Type B pancreatic cell (in vitro differentiated cells): ENCODE measurements at regions not wholly inside any gene's neighbourhood (a gene's known extent, or its start where the extent isn't known, plus 50 kb on each side); places are given as distances from the start of the nearest gene placed in this dataset.

ENCODE experiments used
- DNase-seq: peaks from one replicate; pipeline ENCODE4 v3.0.0; 2021; ENCODE audit warnings: mixed read lengths; ENCODE audit not compliant: unreplicated experiment; ENCODE audit errors: extremely low spot score
- H3K27ac Mint-ChIP-seq: 2 replicates; pipeline ENCODE4 v1.8.0; 2021; ENCODE audit warnings: mild to moderate bottlenecking, mixed read lengths
- H3K27me3 Mint-ChIP-seq: 2 replicates; pipeline ENCODE4 v1.8.0; 2021; ENCODE audit warnings: mixed read lengths
- H3K36me3 Mint-ChIP-seq: 2 replicates; pipeline ENCODE4 v1.8.0; 2021; ENCODE audit warnings: mixed read lengths
- H3K4me1 Mint-ChIP-seq: one replicate; pipeline ENCODE4 v1.8.0; 2021; ENCODE audit warnings: mixed read lengths; ENCODE audit not compliant: unreplicated experiment
- H3K4me3 Mint-ChIP-seq: 2 replicates; pipeline ENCODE4 v1.8.0; 2021; ENCODE audit warnings: mild to moderate bottlenecking, mixed read lengths
- H3K9me3 Mint-ChIP-seq: 2 replicates; pipeline ENCODE4 v1.8.0; 2021; ENCODE audit warnings: mixed read lengths
- TF ChIP-seq, protein P1 (sequence below): fragments of 200-600 bp; sonication (generic); conservative IDR thresholded peaks from 2 replicates; pipeline ENCODE4 v1.5.0; 2021; ENCODE audit warnings: antibody characterized with exemption, mild to moderate bottlenecking

DNA sequence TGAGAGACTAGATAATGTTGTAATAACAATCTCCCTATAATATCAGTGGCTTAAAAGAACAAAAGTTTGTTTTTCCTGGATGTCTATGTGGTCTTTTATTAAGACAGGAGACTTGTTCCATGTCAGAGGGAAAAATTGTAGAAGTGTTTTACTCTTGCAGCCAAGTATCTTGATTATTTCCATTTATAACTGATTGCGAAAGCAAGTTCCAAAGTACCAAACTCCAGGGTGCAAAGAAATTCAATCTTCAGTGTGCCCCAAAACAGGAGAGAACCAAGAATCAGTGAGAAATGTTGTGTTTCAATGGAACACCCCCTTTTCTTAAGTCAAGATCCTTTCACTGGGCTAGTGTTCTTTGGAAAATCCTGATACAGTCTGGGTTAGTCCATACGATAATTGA, 624.4 kb upstream of the BCHE start:
- Mint-ChIP-seq H3K4me3 (no peak overlapping the region), H3K27ac (no peak overlapping the region), H3K4me1 (no peaks in the 10 kb centered on the region), H3K9me3 (no peaks in the 10 kb centered on the region), H3K36me3 (no peaks in the 10 kb centered on the region), H3K27me3 (no peaks in the 10 kb centered on the region)
- no peak for DNase-seq
- TF ChIP-seq, protein P1, sequence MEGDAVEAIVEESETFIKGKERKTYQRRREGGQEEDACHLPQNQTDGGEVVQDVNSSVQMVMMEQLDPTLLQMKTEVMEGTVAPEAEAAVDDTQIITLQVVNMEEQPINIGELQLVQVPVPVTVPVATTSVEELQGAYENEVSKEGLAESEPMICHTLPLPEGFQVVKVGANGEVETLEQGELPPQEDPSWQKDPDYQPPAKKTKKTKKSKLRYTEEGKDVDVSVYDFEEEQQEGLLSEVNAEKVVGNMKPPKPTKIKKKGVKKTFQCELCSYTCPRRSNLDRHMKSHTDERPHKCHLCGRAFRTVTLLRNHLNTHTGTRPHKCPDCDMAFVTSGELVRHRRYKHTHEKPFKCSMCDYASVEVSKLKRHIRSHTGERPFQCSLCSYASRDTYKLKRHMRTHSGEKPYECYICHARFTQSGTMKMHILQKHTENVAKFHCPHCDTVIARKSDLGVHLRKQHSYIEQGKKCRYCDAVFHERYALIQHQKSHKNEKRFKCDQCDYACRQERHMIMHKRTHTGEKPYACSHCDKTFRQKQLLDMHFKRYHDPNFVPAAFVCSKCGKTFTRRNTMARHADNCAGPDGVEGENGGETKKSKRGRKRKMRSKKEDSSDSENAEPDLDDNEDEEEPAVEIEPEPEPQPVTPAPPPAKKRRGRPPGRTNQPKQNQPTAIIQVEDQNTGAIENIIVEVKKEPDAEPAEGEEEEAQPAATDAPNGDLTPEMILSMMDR = no peak

DNA sequence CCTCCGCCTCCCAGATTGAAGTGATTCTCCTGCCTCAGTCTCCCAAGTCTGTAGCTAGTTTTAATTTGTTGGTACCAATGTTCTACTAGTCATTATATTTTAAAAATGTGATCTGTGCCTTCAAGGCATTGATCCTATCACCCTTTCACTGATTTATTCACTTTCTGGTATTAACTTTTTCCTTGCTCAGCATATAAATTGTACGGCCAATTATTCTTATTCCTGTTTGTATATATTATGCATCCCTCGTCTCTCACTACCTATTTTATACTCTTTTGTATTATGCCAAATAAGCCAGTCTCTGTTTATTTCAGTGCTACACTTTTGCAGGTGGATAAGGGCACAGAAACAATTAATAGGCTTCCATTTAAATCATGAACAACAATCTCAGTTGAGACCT, 620.2 kb upstream of the BCHE start:
- TF ChIP-seq, protein P1 = no peak
- Mint-ChIP-seq H3K27me3 (no peaks in the 10 kb centered on the region), H3K4me1 (no peaks in the 10 kb centered on the region), H3K27ac (no peak overlapping the region), H3K9me3 (no peaks in the 10 kb centered on the region), H3K36me3 (no peaks in the 10 kb centered on the region), H3K4me3 (no peak overlapping the region)
- DNase-seq = no peak

DNA sequence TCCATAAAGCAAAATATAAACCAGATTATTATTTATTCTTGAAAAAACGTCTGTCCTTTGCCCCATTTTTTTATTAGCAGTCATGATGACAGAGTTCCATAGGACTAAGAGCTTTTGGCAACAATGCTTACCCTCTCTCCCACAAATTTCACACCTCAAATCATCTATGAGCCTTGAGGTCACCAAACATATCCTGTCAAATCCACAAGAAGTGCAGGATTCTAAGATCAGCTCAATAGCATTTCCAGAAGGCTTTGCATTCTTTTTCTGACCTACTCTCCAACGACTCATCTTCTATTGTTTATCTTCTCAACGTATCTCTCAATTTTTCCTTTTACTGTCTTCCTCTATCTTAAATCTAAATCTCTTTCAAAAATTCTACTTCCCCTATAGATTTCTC, 619.1 kb upstream of the BCHE start:
- Mint-ChIP-seq H3K27ac (no peak overlapping the region), H3K36me3 (no peaks in the 10 kb centered on the region), H3K4me3 (no peak overlapping the region), H3K27me3 (no peaks in the 10 kb centered on the region), H3K9me3 (no peaks in the 10 kb centered on the region), H3K4me1 (no peaks in the 10 kb centered on the region)
- TF ChIP-seq, protein P1 = no peak
- no peak for DNase-seq

DNA sequence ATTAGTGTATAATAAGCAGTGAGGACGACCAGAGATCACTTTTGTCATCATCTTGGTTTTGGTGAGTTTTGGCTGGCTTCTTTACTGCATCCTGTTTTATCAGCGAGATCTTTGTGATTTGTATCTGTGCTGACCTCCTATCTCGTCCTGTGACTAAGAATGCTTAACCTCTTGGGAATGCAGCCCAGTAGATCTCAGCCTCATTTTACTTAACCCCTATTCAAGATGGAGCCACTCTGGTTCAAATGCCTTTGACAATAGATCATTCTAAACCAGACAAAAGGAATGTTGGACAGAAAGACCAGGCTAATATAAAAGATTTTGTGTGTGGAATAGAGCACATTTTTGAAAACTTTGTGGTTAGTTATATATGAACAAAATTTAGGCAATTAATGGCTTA, 618.5 kb upstream of the BCHE start:
- H3K27me3 Mint-ChIP-seq = no peaks in the 10 kb centered on the region
- TF ChIP-seq, protein P1 = no peak
- no peak overlapping the region for H3K27ac Mint-ChIP-seq
- no peak overlapping the region for H3K4me3 Mint-ChIP-seq
- no peaks in the 10 kb centered on the region for H3K9me3 Mint-ChIP-seq
- no peaks in the 10 kb centered on the region for H3K4me1 Mint-ChIP-seq
- no peak for DNase-seq
- H3K36me3 Mint-ChIP-seq = no peaks in the 10 kb centered on the region

DNA sequence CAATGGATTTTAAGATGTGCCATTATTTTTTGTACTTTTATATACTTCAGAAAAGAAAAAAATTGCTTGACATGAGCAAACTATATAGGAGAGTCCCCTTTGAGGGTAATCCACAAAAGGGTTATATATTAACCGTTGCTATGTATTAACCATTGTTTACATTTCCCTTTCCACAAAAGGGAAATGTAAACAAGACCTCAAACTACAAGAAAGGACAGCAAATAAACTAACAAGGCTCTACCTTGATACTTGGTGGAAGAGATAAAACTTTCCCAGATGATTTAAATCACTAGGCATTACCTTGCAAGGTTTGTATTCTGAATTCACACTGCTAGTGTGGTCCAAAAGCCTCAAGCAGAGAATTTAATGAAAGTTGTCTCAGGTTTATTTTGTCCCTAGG, 616.3 kb upstream of the BCHE start:
- Mint-ChIP-seq H3K27ac (no peak overlapping the region), H3K27me3 (no peaks in the 10 kb centered on the region), H3K4me1 (no peaks in the 10 kb centered on the region), H3K36me3 (no peaks in the 10 kb centered on the region), H3K4me3 (no peak overlapping the region), H3K9me3 (no peaks in the 10 kb centered on the region)
- TF ChIP-seq, protein P1 = no peak
- no peak for DNase-seq

DNA sequence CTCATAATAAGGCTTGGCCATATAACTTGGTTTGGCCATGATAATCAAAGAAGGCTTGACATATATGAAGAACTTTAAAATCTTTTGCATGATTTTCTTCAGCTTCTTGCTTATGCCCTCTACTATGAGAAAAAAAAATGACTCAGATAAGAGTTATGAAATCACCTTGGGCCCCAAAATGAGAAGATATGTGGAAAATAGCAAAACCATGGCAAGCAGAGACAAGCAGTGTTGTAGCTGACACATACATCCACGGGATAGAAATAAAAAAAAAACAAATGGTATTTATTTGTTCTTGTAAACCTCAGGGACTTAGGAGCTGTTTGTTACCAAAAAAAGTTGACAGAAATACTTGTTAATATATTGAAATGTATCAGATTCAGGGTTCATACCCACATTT, 614.8 kb upstream of the BCHE start:
- Mint-ChIP-seq H3K4me3 (no peak overlapping the region), H3K27me3 (no peaks in the 10 kb centered on the region), H3K36me3 (no peaks in the 10 kb centered on the region), H3K27ac (no peak overlapping the region), H3K4me1 (no peaks in the 10 kb centered on the region), H3K9me3 (no peaks in the 10 kb centered on the region)
- no peak for DNase-seq
- TF ChIP-seq, protein P1 = no peak
